GM18519 (cell line): ENCODE measurements at regions not wholly inside any gene's neighbourhood (a gene's known extent, or its start where the extent isn't known, plus 50 kb on each side); places are given as distances from the start of the nearest gene placed in this dataset.
"Not testable (repeated sequence)": the region's sequence is repeated elsewhere in the genome, so short reads cannot be mapped to it uniquely, and the experiment has no call there.

Experiments
- ATAC-seq: cut with Tn5 transposase; IDR thresholded peaks from one replicate; pipeline ENCODE4 v1.9.1; 2021; ENCODE audit warnings: mild to moderate bottlenecking, moderate library complexity; ENCODE audit not compliant: unreplicated experiment, low FRiP score

- no peak for ATAC-seq
Observed at GRCh38 chr3:177356113-177356512, 158.8 kb upstream of the TBL1XR1 start.

GRCh38 chr3:177356952-177357351 lies 159.7 kb upstream of the TBL1XR1 start:
- no peak for ATAC-seq

- no peak for ATAC-seq
Observed at GRCh38 chr3:177357352-177358090, 160.2 kb upstream of the TBL1XR1 start.

- peak; percentile 34 for ATAC-seq
Observed at GRCh38 chr3:177358091-177358976, 161.1 kb upstream of the TBL1XR1 start.

- ATAC-seq = no peak
Observed at GRCh38 chr3:177358977-177359592, 161.8 kb upstream of the TBL1XR1 start.

GRCh38 chr3:177359593-177360357 lies 162.5 kb upstream of the TBL1XR1 start:
- peak; percentile 71 for ATAC-seq

GRCh38 chr3:177361081-177361938 lies 164.0 kb upstream of the TBL1XR1 start:
- no peak for ATAC-seq

- no peak for ATAC-seq
Observed at GRCh38 chr3:177362626-177363025, 165.3 kb upstream of the TBL1XR1 start.

GRCh38 chr3:177364236-177364635 lies 167.0 kb upstream of the TBL1XR1 start:
- ATAC-seq = no peak

- ATAC-seq = not testable (repeated sequence)
Observed at GRCh38 chr3:177365294-177365693, 168.0 kb upstream of the TBL1XR1 start.

- no peak for ATAC-seq
Observed at GRCh38 chr3:177367788-177368187, 170.5 kb upstream of the TBL1XR1 start.

- ATAC-seq = no peak
Observed at GRCh38 chr3:177370246-177370822, 173.1 kb upstream of the TBL1XR1 start.

GRCh38 chr3:177371146-177371545 lies 173.9 kb upstream of the TBL1XR1 start:
- no peak for ATAC-seq

- no peak for ATAC-seq
Observed at GRCh38 chr3:177371888-177372287, 174.6 kb upstream of the TBL1XR1 start.

GRCh38 chr3:177374323-177374722 lies 177.0 kb upstream of the TBL1XR1 start:
- ATAC-seq = peak; percentile 47

- no peak for ATAC-seq
Observed at GRCh38 chr3:177375316-177375715, 178.0 kb upstream of the TBL1XR1 start.

- ATAC-seq = no peak
Observed at GRCh38 chr3:177377166-177377565, 179.9 kb upstream of the TBL1XR1 start.

GRCh38 chr3:177378168-177378567 lies 180.9 kb upstream of the TBL1XR1 start:
- ATAC-seq = peak; percentile 52

- no peak for ATAC-seq
Observed at GRCh38 chr3:177379045-177379444, 181.8 kb upstream of the TBL1XR1 start.
